Activated naive CD4-positive, alpha-beta T cell treated with anti-CD3 and anti-CD28 coated beads, Interleukin-2, amount 50 U/mL, for 72 hours (primary cell): ENCODE measurements at regions not wholly inside any gene's neighbourhood (a gene's known extent, or its start where the extent isn't known, plus 50 kb on each side); places are given as distances from the start of the nearest gene placed in this dataset.
A peak's percentile ranks its signal among the peaks of the same experiment; 100 is the strongest.
"Not testable (repeated sequence)": the region's sequence is repeated elsewhere in the genome, so short reads cannot be mapped to it uniquely, and the experiment has no call there.

Experiments used
- ATAC-seq, 2 donors: fragments of 150-1000 bp; cut with Tn5 transposase; 2 replicates each; pipeline ENCODE4 v1.10.0; 2021; ENCODE audit warnings: mild to moderate bottlenecking in 2 of 2, moderate library complexity in 2 of 2
- DNase-seq, 2 donors: peaks; one replicate each; pipeline ENCODE4 v3.0.0; 2021 to 2022; ENCODE audit warnings: low spot score in 2 of 2
- H3K27ac Mint-ChIP-seq, 2 donors: one replicate each; pipeline ENCODE4 v1.8.0; 2022; ENCODE audit warnings: mild to moderate bottlenecking in 2 of 2, mixed read lengths in 2 of 2
- H3K36me3 Mint-ChIP-seq, 2 donors: one replicate each; pipeline ENCODE4 v1.8.0; 2022; ENCODE audit warnings: mixed read lengths in 2 of 2
- H3K9me3 Mint-ChIP-seq, 2 donors: one replicate each; pipeline ENCODE4 v1.8.0; 2022; ENCODE audit warnings: mixed read lengths in 2 of 2

GRCh38 chr6:4725136-4725760, 51.0 kb upstream of the CDYL start:
- DNase-seq, H3K27ac Mint-ChIP-seq, H3K36me3 Mint-ChIP-seq, H3K9me3 Mint-ChIP-seq, ATAC-seq: not testable (repeated sequence)

DNA sequence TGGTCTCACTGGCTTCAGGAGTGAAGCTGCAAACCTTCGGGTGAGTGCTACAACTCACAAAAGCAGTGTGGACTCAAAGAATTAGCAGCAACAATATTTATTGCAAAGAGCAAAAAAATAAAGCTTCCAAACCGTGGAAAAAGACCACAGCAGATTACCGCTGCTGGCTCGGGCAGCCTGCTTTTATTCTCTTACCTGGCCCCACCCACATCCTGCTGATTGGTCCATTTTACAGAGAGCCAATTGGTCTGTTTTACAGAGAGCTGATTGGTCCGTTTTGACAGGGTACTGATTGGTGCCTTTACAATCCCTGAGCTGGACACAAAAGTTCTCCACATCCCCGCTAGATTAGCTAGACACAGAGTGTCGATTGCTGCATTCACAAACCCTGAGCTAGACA, 51.5 kb upstream of the CDYL start:
- DNase-seq, ATAC-seq, H3K9me3 Mint-ChIP-seq, H3K27ac Mint-ChIP-seq, H3K36me3 Mint-ChIP-seq: not testable (repeated sequence)

GRCh38 chr6:4723383-4723782, 52.8 kb upstream of the CDYL start:
- H3K36me3 Mint-ChIP-seq, result no peaks in the 10 kb centered on the region
- H3K9me3 Mint-ChIP-seq, result no peaks in the 10 kb centered on the region
- ATAC-seq, result no peak
- H3K27ac Mint-ChIP-seq, result no peak overlapping the region
- DNase-seq, result no peak

- H3K27ac Mint-ChIP-seq, DNase-seq, ATAC-seq, H3K9me3 Mint-ChIP-seq, H3K36me3 Mint-ChIP-seq: not testable (repeated sequence)
These were observed 54.8 kb upstream of the CDYL start for GRCh38 chr6:4721368-4721767.

DNA sequence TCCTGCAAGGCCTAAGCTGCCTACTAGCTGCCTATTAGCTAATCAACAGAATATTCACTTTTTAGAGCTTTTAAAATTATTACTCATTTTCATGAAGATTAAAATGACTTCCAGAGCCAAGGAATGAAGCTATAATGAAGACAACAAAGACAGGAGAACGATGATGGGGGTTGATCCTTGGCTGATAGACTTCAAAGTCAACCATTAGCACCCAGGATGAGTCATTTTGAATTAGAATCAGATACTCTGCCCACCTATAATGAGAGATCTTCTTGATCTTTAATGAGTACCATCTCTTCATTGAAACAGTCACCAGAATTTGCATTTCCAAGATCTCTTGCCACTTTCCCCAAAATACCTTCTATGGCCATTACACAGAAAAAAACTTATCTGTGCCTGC, 56.7 kb upstream of the CDYL start:
- Mint-ChIP-seq H3K9me3 (peaks cover 0 to 8% of the 10 kb centered on the region in 2 donors), H3K27ac (no peak overlapping the region), H3K36me3 (peaks cover 0 to 6% of the 10 kb centered on the region in 2 donors)
- ATAC-seq (no peak), DNase-seq (no peak)

- Mint-ChIP-seq H3K36me3 (peaks cover 0 to 6% of the 10 kb centered on the region in 2 donors), H3K9me3 (peaks cover 0 to 8% of the 10 kb centered on the region in 2 donors), H3K27ac (no peak overlapping the region)
- DNase-seq, result no peak
- ATAC-seq, result no peak
These were observed 58.3 kb upstream of the CDYL start for GRCh38 chr6:4717856-4718255.

DNA sequence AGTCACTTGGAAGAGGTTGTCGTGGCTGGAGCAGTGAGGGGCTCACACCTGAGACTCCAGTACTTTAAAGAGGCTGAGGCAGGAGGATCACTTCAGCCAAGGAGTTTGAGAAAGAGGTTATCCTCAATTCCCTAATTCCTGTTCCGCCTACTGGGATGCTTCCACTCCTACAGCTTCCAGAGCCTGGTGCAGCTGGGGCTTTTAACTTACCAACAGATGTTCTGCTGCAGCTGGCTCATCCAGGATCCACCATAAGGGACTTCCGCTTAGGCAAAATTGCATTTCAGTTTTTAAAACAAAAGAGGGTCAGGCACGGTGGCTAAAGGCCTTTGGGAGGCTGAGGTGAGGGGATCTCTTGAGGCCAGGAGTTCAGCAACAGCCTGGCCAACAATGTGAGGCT, 59.1 kb upstream of the CDYL start:
- no peak for ATAC-seq
- DNase-seq, result no peak
- Mint-ChIP-seq H3K9me3 (peaks cover 0 to 8% of the 10 kb centered on the region in 2 donors), H3K27ac (no peak overlapping the region), H3K36me3 (peaks cover 0 to 6% of the 10 kb centered on the region in 2 donors)

GRCh38 chr6:4714961-4715501, 61.2 kb upstream of the CDYL start:
- DNase-seq (no peak), ATAC-seq (peak in 1 of 2 donors; percentile 29)

GRCh38 chr6:4712291-4712690, 63.9 kb upstream of the CDYL start:
- Mint-ChIP-seq H3K9me3 (peaks cover 0 to 8% of the 10 kb centered on the region in 2 donors), H3K27ac (no peak overlapping the region), H3K36me3 (peaks cover 0 to 6% of the 10 kb centered on the region in 2 donors)
- ATAC-seq (no peak), DNase-seq (no peak)

More at GRCh38 chr6:4714961-4715501, 61.2 kb upstream of the CDYL start:
- H3K36me3 Mint-ChIP-seq, result peaks cover 0 to 6% of the 10 kb centered on the region in 2 donors
- H3K27ac Mint-ChIP-seq, result no peak overlapping the region
- H3K9me3 Mint-ChIP-seq, result peaks cover 0 to 8% of the 10 kb centered on the region in 2 donors

- DNase-seq (no peak), ATAC-seq (no peak)
- H3K9me3 Mint-ChIP-seq, result no peaks in the 10 kb centered on the region
- no peak overlapping the region for H3K27ac Mint-ChIP-seq
- no peaks in the 10 kb centered on the region for H3K36me3 Mint-ChIP-seq
These were observed 69.2 kb upstream of the CDYL start for GRCh38 chr6:4707011-4707410.

DNA sequence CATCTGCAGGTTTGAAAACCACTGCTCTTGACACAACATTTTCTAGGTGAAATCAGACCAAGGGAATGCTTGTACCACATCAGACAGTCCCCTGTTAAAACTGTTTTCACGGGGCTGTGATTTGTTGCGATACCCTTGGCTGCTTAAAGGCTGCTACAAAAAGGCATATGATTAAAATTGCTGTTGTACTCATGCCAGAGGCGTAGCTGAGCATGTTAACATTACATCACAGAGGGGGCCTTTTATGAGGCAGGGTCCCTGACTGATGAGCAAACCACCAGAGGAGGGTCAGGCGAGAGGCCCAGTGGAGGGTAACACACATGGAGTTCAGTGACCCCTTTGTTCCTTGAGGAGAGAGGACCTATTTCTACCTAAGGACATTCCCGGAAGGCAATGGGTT, 70.4 kb upstream of the CDYL start:
- Mint-ChIP-seq H3K36me3 (no peaks in the 10 kb centered on the region), H3K27ac (no peak overlapping the region)
- ATAC-seq, result no peak

DNA sequence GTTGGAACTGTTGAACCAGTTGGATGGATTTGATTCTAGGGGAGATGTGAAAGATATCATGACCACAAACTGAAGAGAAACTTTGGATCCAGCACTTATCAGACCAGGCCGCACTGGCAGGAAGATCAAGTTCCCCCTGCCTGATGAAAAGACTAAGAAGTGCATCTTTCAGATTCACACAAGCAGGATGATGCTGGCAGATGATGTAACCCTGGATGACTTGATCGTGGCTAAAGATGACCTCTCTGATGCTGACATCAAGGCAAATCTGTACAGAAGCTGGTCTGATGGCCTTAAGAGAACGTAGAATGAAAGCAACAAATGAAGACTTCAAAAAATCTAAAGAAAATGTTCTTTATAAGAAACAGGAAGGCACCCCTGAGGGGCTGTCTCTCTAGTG, 72.8 kb upstream of the CDYL start:
- Mint-ChIP-seq H3K9me3 (no peaks in the 10 kb centered on the region), H3K36me3 (no peaks in the 10 kb centered on the region), H3K27ac (no peak overlapping the region)
- no peak for DNase-seq
- no peak for ATAC-seq

More for the DNA sequence above, 70.4 kb upstream of the CDYL start:
- no peaks in the 10 kb centered on the region for H3K9me3 Mint-ChIP-seq
- DNase-seq, result no peak

- no peaks in the 10 kb centered on the region for H3K9me3 Mint-ChIP-seq
- H3K27ac Mint-ChIP-seq, result no peak overlapping the region
- DNase-seq, result no peak
- no peak for ATAC-seq
- H3K36me3 Mint-ChIP-seq, result no peaks in the 10 kb centered on the region
These were observed 77.1 kb upstream of the CDYL start for GRCh38 chr6:4698901-4699659.

DNA sequence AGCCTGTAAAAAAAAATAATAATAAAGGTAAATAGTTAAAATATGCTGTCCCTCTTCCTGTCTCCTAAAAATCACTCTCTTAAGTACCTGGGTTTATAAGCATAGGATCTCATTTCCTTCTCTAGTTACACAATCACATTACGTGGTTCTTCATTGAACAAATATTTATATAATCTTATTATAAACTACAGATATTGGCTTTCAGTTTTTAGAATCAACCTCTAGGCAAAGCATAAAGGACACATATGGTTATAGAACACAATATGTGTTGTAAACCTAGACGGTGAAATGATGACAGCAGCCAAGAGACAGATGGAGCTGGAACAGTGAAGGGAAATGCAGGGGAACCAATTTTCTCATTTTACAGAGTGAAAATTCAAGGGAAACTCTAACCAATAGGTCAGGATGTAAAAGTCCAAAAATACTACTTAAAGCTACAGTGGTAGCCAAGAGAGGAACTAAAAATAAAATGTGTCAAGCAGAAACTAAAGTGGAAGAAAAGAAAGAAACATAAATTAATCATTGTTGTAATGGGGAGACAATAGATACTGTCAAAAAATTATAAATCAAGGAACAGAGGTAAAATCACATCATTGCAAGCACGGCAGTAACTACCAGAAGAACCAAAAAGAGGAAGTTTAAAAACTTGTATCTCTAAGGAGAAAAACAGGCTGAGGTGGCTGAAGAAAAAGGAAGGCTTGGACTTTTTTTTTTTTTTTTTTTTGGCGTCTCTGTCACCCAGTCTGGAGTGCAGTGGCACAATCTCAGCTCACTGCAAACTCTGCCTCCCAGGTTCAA, 82.8 kb upstream of the CDYL start:
- ATAC-seq (no peak), DNase-seq (no peak)
- no peak overlapping the region for H3K27ac Mint-ChIP-seq
- peaks cover 8 to 13% of the 10 kb centered on the region in 2 donors for H3K9me3 Mint-ChIP-seq
- no peaks in the 10 kb centered on the region for H3K36me3 Mint-ChIP-seq

DNA sequence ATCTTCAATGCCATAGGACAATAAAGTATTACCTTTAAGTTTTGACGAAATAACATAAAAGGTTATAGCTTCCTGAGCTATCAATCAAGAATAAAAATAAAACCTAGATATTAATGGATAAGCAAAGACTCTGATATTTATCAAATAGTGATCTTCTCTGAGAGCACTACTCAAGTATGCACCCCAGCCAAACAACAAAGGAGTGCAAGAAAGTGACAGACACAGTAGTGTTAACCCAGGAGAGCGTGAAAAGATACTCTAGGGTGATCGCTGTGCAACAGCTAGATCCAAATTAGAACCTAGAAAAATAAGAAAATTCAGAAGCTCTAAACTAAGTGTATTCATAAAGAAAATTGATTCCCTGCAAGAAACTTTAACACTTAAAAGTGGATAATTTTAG, 83.5 kb upstream of the CDYL start:
- Mint-ChIP-seq H3K27ac (no peak overlapping the region), H3K9me3 (peaks cover 12 to 13% of the 10 kb centered on the region in 2 donors), H3K36me3 (no peaks in the 10 kb centered on the region)
- DNase-seq, result no peak
- no peak for ATAC-seq

GRCh38 chr6:4687989-4688947, 87.9 kb upstream of the CDYL start:
- ATAC-seq (no peak), DNase-seq (no peak)
- Mint-ChIP-seq H3K36me3 (no peaks in the 10 kb centered on the region), H3K9me3 (peaks cover 10 to 12% of the 10 kb centered on the region in 2 donors), H3K27ac (no peak overlapping the region)
